ENCODE measurements at regions not wholly inside any gene's neighbourhood (a gene's known extent, or its start where the extent isn't known, plus 50 kb on each side); places are given as distances from the start of the nearest gene placed in this dataset.

GRCh38 chr7:1292972-1293830, 60.5 kb downstream of the UNCX start:
- no peak for DNase-seq (ENCODE audit: low spot score)
- Mint-ChIP-seq H3K27me3 (ENCODE audit: unreplicated experiment) (peaks cover 7% of the 10 kb centered on the region), H3K4me1 (ENCODE audit: unreplicated experiment) (no peaks in the 10 kb centered on the region)

GRCh38 chr7:1293950-1294411, 61.3 kb downstream of the UNCX start:
- Mint-ChIP-seq H3K4me1 (ENCODE audit: unreplicated experiment) (no peaks in the 10 kb centered on the region), H3K27ac (ENCODE audit: unreplicated experiment) (no peak overlapping the region), H3K9me3 (ENCODE audit: unreplicated experiment) (no peaks in the 10 kb centered on the region), H3K4me3 (ENCODE audit: unreplicated experiment) (no peak overlapping the region), H3K36me3 (ENCODE audit: low read depth, unreplicated experiment) (no peaks in the 10 kb centered on the region), H3K27me3 (ENCODE audit: unreplicated experiment) (peaks cover 7% of the 10 kb centered on the region)
- no peak for DNase-seq (ENCODE audit: low spot score)
- TF ChIP-seq CTCF (IDR thresholded peaks at IDR 0.05; ENCODE audit: unreplicated experiment): no peak

More at GRCh38 chr7:1292972-1293830, 60.5 kb downstream of the UNCX start:
- no peak overlapping the region for H3K4me3 Mint-ChIP-seq (ENCODE audit: unreplicated experiment)
- TF ChIP-seq CTCF (IDR thresholded peaks at IDR 0.05; ENCODE audit: unreplicated experiment): no peak
- H3K36me3 Mint-ChIP-seq (ENCODE audit: low read depth, unreplicated experiment): no peaks in the 10 kb centered on the region
- H3K27ac Mint-ChIP-seq (ENCODE audit: unreplicated experiment): no peak overlapping the region
- no peaks in the 10 kb centered on the region for H3K9me3 Mint-ChIP-seq (ENCODE audit: unreplicated experiment)

GRCh38 chr7:1295776-1296355, 63.2 kb downstream of the UNCX start:
- no peak for TF ChIP-seq CTCF (IDR thresholded peaks at IDR 0.05; ENCODE audit: unreplicated experiment)
- Mint-ChIP-seq H3K27ac (ENCODE audit: unreplicated experiment) (no peak overlapping the region), H3K4me3 (ENCODE audit: unreplicated experiment) (no peak overlapping the region), H3K4me1 (ENCODE audit: unreplicated experiment) (no peaks in the 10 kb centered on the region), H3K9me3 (ENCODE audit: unreplicated experiment) (no peaks in the 10 kb centered on the region), H3K27me3 (ENCODE audit: unreplicated experiment) (peaks cover 4% of the 10 kb centered on the region), H3K36me3 (ENCODE audit: low read depth, unreplicated experiment) (no peaks in the 10 kb centered on the region)
- DNase-seq (ENCODE audit: low spot score): no peak

- H3K4me3 Mint-ChIP-seq (ENCODE audit: unreplicated experiment): no peak overlapping the region
- DNase-seq (ENCODE audit: low spot score): no peak
- H3K27ac Mint-ChIP-seq (ENCODE audit: unreplicated experiment): no peak overlapping the region
- no peaks in the 10 kb centered on the region for H3K4me1 Mint-ChIP-seq (ENCODE audit: unreplicated experiment)
- TF ChIP-seq CTCF (IDR thresholded peaks at IDR 0.05; ENCODE audit: unreplicated experiment): no peak
- H3K27me3 Mint-ChIP-seq (ENCODE audit: unreplicated experiment): peaks cover 4% of the 10 kb centered on the region
- no peaks in the 10 kb centered on the region for H3K9me3 Mint-ChIP-seq (ENCODE audit: unreplicated experiment)
- H3K36me3 Mint-ChIP-seq (ENCODE audit: low read depth, unreplicated experiment): no peaks in the 10 kb centered on the region
Observed at GRCh38 chr7:1296356-1296981, 63.8 kb downstream of the UNCX start.

Measured in endothelial cell (in vitro differentiated cells).